GM20000 (cell line): ENCODE measurements at regions not wholly inside any gene's neighbourhood (a gene's known extent, or its start where the extent isn't known, plus 50 kb on each side); places are given as distances from the start of the nearest gene placed in this dataset.

Experiments used
- DNase-seq: peaks from one replicate; pipeline ENCODE4 v3.0.0; 2012; ENCODE audit warnings: low spot score
- CTCF ChIP-seq: IDR thresholded peaks from 2 replicates; pipeline ENCODE4 v1.5.1; 2012; ENCODE audit warnings: mild to moderate bottlenecking, control low read depth; ENCODE audit errors: extremely low read depth, missing control alignments

- DNase-seq: no peak
- no peak for TF ChIP-seq CTCF
These were observed 337.8 kb downstream of the IRS2 start for GRCh38 chr13:109448629-109449028.

GRCh38 chr13:109447667-109448066, 338.7 kb downstream of the IRS2 start:
- TF ChIP-seq CTCF: no peak
- no peak for DNase-seq

- TF ChIP-seq CTCF: no peak
- no peak for DNase-seq
These were observed 346.1 kb downstream of the IRS2 start for GRCh38 chr13:109440320-109440719.

GRCh38 chr13:109439813-109440212, 346.6 kb downstream of the IRS2 start:
- no peak for DNase-seq
- no peak for TF ChIP-seq CTCF

GRCh38 chr13:109436841-109437240, 349.5 kb downstream of the IRS2 start:
- DNase-seq: no peak
- TF ChIP-seq CTCF: no peak

- DNase-seq: no peak
- no peak for TF ChIP-seq CTCF
These were observed 350.2 kb downstream of the IRS2 start for GRCh38 chr13:109436055-109436622.

- TF ChIP-seq CTCF: no peak
- no peak for DNase-seq
These were observed 355.2 kb downstream of the IRS2 start for GRCh38 chr13:109431217-109431616.

- TF ChIP-seq CTCF: no peak
- no peak for DNase-seq
These were observed 358.2 kb downstream of the IRS2 start for GRCh38 chr13:109428146-109428545.
